Sigmoid colon (tissue), 4 donors: ENCODE measurements at regions not wholly inside any gene's neighbourhood (a gene's known extent, or its start where the extent isn't known, plus 50 kb on each side); places are given as distances from the start of the nearest gene placed in this dataset.

ENCODE experiments used
- CTCF ChIP-seq, 4 experiments: fragments of 450-650 bp in 3 of 4; fragments of 200-600 bp in 1 of 4; IDR thresholded peaks; one replicate each; pipeline ENCODE4 v1.5.1; 2016 to 2019; ENCODE audit warnings: antibody characterized with exemption in 4 of 4, mild to moderate bottlenecking in 3 of 4, moderate library complexity in 2 of 4
- EP300 ChIP-seq, 4 donors: sonication (generic); formaldehyde crosslinking; IDR thresholded peaks; one replicate each; pipeline ENCODE4 v1.6.1; 2017; ENCODE audit warnings: antibody characterized with exemption in 4 of 4
- POLR2A ChIP-seq, 2 donors: fragments of 450-650 bp; IDR thresholded peaks; one replicate each; pipeline ENCODE4 v1.6.1; 2016; ENCODE audit warnings: antibody characterized with exemption in 2 of 2, mild to moderate bottlenecking in 2 of 2, moderate library complexity in 2 of 2
- POLR2AphosphoS5 ChIP-seq, 4 donors: sonication (generic); formaldehyde crosslinking; IDR thresholded peaks; one replicate each; pipeline ENCODE4 v1.6.1; 2017; ENCODE audit warnings: antibody characterized with exemption in 4 of 4

- TF ChIP-seq CTCF (IDR thresholded peaks at IDR 0.05) (no peak), POLR2A (IDR thresholded peaks at IDR 0.05) (no peak), POLR2AphosphoS5 (IDR thresholded peaks at IDR 0.05) (no peak), EP300 (IDR thresholded peaks at IDR 0.05) (no peak)
Measured at GRCh38 chr2:12950957-12951656, 234.4 kb downstream of the TRIB2 start.
